ENCODE measurements at regions not wholly inside any gene's neighbourhood (a gene's known extent, or its start where the extent isn't known, plus 50 kb on each side); places are given as distances from the start of the nearest gene placed in this dataset.

DNA sequence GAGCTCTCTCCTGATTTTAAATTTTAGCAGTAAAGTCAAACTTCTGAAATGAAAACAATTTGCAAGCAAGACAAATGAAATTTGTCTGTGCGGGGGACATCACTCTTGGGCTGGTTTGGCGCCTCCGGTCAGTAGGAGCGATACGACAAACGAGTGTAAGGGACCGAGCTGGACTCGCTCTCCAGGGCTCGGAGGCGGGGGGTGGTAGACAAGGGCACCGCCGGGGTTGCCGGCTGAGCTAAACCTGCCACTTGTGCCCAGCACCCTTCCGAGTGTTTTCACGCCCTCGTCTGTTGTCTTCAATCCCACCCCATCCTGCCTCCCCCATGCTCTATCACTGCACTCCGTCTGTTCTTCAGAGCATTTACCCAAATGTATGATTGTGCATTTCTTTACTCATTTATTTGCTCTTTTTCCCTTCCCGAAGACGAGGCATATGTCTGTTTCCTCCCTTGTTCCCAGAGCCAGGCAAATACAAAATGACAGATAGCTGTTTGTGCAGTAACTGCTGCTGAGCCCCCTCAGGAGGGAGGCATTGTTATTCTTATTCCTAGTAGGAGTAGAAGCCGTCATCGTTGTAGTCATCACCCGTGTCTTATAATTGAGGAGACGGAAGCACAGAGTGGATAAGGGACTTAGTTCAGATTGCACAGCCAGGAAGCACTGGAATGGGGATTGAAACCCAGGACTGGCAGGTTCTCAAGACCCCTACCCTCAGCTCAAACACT, 62.8 kb upstream of the APCDD1L start:
- Histone ChIP-seq H3K36me3 (no peaks in the 10 kb centered on the region), H3K9me3 (no peaks in the 10 kb centered on the region), H3K27me3 (no peaks in the 10 kb centered on the region), H3K4me3 (ENCODE audit: low read depth, low read length) (no peak overlapping the region), H3K4me1 (no peaks in the 10 kb centered on the region)
- TF ChIP-seq, protein P1, sequence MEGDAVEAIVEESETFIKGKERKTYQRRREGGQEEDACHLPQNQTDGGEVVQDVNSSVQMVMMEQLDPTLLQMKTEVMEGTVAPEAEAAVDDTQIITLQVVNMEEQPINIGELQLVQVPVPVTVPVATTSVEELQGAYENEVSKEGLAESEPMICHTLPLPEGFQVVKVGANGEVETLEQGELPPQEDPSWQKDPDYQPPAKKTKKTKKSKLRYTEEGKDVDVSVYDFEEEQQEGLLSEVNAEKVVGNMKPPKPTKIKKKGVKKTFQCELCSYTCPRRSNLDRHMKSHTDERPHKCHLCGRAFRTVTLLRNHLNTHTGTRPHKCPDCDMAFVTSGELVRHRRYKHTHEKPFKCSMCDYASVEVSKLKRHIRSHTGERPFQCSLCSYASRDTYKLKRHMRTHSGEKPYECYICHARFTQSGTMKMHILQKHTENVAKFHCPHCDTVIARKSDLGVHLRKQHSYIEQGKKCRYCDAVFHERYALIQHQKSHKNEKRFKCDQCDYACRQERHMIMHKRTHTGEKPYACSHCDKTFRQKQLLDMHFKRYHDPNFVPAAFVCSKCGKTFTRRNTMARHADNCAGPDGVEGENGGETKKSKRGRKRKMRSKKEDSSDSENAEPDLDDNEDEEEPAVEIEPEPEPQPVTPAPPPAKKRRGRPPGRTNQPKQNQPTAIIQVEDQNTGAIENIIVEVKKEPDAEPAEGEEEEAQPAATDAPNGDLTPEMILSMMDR (IDR thresholded peaks at IDR 0.05; ENCODE audit: low read depth, low read length), result no peak
- no peak for DNase-seq

DNA sequence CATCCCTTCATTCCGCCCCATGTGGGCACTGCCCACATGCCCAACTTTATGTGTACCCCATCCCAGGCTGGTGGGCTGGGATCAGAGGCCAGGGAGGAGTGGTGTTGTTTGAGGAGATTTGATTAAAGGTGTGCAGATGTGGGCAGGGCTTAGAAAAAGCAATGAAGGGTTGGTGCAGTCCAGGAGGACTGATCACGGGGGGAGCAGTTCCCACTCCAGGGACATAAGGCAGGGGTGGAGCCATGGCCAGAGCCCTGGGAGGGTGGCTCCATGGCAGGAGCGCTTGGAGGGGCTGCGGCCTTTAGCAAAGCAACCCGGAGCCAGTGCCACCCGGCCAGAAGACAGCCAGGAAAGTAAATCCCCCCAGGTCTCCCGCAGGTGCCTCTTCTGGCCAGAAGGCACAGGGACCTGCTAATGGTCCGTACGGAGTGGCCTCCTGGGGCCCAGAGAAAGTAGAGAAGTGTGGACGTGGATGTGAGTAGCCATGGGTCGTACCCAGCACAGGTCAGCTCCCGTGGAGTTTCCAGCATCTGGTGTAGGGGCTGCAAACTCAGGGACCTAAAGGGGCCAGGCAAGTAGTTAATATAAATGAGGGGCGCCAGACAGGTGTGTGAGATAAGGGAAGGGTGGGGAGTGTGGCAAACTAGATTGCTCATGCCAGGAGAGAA, 62.1 kb upstream of the APCDD1L start:
- no peaks in the 10 kb centered on the region for H3K27me3 ChIP-seq
- DNase-seq, result no peak
- TF ChIP-seq, protein P1 (IDR thresholded peaks at IDR 0.05; ENCODE audit: low read depth, low read length), result no peak
- H3K4me3 ChIP-seq (ENCODE audit: low read depth, low read length), result no peak overlapping the region
- H3K4me1 ChIP-seq, result no peaks in the 10 kb centered on the region
- H3K9me3 ChIP-seq, result no peaks in the 10 kb centered on the region
- H3K36me3 ChIP-seq, result no peaks in the 10 kb centered on the region

DNA sequence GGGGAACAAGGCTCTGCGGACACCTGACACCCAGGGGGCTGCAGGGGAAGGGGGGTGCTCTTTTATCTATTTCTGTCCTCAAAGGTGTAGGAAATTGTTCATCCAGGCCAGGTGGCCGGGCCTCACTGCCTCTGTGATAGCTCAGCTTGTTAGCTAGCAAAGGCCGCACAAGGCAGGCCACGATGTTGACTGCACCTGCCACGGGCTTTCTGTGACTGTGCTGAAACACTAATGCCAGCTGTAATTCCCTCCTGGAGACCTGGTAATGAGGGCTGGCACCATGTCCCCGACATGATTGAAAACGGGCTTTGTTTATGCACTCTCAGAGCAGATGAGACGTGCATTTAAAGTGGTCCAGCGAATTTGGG, 61.4 kb upstream of the APCDD1L start:
- Histone ChIP-seq H3K27me3 (no peaks in the 10 kb centered on the region), H3K36me3 (no peaks in the 10 kb centered on the region), H3K9me3 (no peaks in the 10 kb centered on the region), H3K4me1 (no peaks in the 10 kb centered on the region), H3K4me3 (ENCODE audit: low read depth, low read length) (no peak overlapping the region)
- TF ChIP-seq, protein P1 (IDR thresholded peaks at IDR 0.05; ENCODE audit: low read depth, low read length), result no peak
- no peak for DNase-seq

DNA sequence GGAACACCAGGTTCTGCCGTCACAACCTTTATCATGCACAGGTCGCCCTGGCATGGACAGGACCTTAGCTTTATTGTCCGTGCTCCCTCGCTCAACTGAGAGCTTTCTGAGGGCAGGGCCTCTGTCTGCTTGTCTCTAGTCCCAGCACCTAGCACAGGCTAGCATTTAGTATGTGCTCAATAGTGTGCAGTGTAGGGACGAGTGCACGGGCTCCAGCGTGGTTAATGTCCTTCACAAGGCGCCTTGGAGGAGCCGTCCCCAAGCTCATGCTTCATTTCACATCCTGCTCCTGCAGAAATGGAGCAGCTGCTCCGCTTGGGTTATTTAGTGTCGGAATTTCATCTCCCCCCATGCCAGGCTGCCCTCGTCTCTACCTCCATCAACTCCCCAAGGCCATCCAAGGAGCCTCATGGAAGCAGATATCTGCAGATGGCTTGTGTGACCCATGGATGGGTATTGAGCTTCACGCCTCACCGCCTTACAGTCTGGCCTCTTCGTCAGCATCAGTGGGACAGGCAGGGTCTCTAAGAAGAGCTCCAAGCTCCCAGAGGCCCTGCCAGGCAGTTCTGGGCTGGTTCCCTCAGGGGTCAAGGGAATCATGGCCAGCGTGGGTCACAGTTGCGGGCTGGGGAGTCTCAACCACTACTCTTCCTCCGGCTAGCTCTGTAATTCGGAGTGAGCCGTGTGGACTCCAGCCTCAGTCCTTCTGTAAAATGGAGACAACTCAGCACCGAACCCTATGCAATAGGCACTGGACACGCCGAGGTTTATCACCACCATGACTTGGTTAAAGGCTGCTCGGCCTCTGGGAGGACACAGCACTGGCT, 60.8 kb upstream of the APCDD1L start:
- H3K4me3 ChIP-seq (ENCODE audit: low read depth, low read length), result no peak overlapping the region
- H3K36me3 ChIP-seq, result no peaks in the 10 kb centered on the region
- H3K27me3 ChIP-seq, result no peaks in the 10 kb centered on the region
- no peak for DNase-seq
- TF ChIP-seq, protein P1 (IDR thresholded peaks at IDR 0.05; ENCODE audit: low read depth, low read length), result no peak
- H3K4me1 ChIP-seq, result no peaks in the 10 kb centered on the region
- H3K9me3 ChIP-seq, result no peaks in the 10 kb centered on the region

DNA sequence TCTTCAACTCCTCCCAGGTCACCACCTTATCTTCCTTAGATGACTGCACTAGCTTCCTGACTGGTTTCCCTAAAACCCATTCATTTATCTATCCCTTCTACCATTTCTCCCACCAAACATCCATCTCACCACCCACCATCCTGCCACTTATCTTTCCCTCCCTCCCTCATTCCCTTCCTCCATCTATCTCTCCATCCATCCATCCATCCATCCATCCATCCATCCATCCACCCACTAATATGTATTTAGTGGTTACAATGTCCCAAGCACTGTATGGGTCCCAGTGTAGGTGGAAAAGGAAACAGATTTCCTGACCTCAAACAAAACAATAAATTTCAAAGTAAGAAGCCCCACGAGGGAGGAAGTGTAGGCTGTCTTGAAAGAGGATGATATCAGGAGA, 59.3 kb upstream of the APCDD1L start:
- TF ChIP-seq, protein P1 (IDR thresholded peaks at IDR 0.05; ENCODE audit: low read depth, low read length), result no peak
- DNase-seq, result no peak
- H3K9me3 ChIP-seq, result no peaks in the 10 kb centered on the region
- no peak overlapping the region for H3K4me3 ChIP-seq (ENCODE audit: low read depth, low read length)
- H3K4me1 ChIP-seq, result no peaks in the 10 kb centered on the region; the same call in 1 of the 2 replicates
- no peaks in the 10 kb centered on the region for H3K27me3 ChIP-seq
- H3K36me3 ChIP-seq, result no peaks in the 10 kb centered on the region
